ENCODE measurements at regions not wholly inside any gene's neighbourhood (a gene's known extent, or its start where the extent isn't known, plus 50 kb on each side); places are given as distances from the start of the nearest gene placed in this dataset.

DNA sequence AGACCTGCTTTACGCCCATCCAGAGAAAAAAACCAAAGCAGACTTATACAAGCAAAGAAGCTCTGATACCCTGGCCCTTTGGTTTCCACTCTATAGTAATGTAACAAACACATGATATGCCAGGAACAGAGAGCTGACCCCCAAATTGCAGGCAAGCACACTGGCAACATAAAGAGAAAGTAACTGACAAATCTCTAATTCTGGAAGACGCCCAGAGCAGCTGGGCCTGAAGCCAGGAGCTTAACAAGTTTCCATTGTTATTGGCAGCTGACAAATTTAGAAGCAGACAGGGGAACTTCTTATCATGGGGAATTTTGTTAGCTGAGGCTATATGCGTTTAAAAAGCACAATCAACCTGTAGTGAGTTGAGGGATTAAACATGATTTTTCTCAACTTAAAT is 158.0 kb downstream of the DLEU7 start:
- ChIA-PET CTCF (interaction anchor here (0.7 to 1.0 kb wide), 2 partner anchors 20 to 116 kb away, joined by 3 read pairs; no protein-coding TSS in a partner anchor), POLR2A (no interaction called here)
- Histone ChIP-seq H3K4me3 (ENCODE audit: control extremely low read depth in 1 of 5, extremely low read depth in 1 of 5, insufficient read depth in 1 of 5, low read depth in 2 of 5, low read length in 4 of 5) (no peak overlapping the region), H3K79me2 (ENCODE audit: control insufficient read depth, insufficient read depth, low read length) (no peaks in the 10 kb centered on the region), H3K27ac (ENCODE audit: low read length in 2 of 2) (no peak overlapping the region), H3K4me1 (ENCODE audit: control insufficient read depth in 2 of 2, insufficient read depth in 2 of 2, low read length in 2 of 2) (peaks cover 20 to 22% of the 10 kb centered on the region in 2 donors), H3K9ac (ENCODE audit: low read length) (no peak overlapping the region), H2AFZ (ENCODE audit: insufficient read depth, low read depth, low read length, poor library complexity, severe bottlenecking) (peak overlapping the region; percentile 53), H4K20me1 (ENCODE audit: control insufficient read depth, insufficient read depth, low read length, poor library complexity, severe bottlenecking) (no peaks in the 10 kb centered on the region), H3K36me3 (replicated peaks in 1 of 2; ENCODE audit: control extremely low read depth in 1 of 2, control insufficient read depth in 1 of 2, extremely low read depth in 1 of 2, insufficient read depth in 2 of 2, low read length in 1 of 2) (no peaks in the 10 kb centered on the region), H3K27me3 (replicated peaks in 1 of 4; ENCODE audit: control extremely low read depth in 1 of 4, control insufficient read depth in 3 of 4, insufficient read depth in 4 of 4, low read length in 3 of 4) (no peaks in the 10 kb centered on the region), H3K4me2 (replicated peaks; ENCODE audit: low read depth, low read length, poor library complexity, severe bottlenecking) (no peak overlapping the region), H3K9me3 (ENCODE audit: control extremely low read depth in 1 of 3, control insufficient read depth in 2 of 3, insufficient read depth in 1 of 3, low read length in 2 of 3) (no peaks in the 10 kb centered on the region)
- no peaks in the 10 kb centered on the region for H3K27me3 Mint-ChIP-seq
- H3K4me1 Mint-ChIP-seq, result peaks cover 23% of the 10 kb centered on the region
- no peak overlapping the region for H3K4me3 Mint-ChIP-seq
- DNase-seq (no peak), ATAC-seq (ENCODE audit: low read depth) (no peak)
- intact Hi-C loops (cut with micrococcal nuclease), result no loop called here
- WGBS (ENCODE audit: insufficient coverage), result 64% methylated on average over 2 of the region's 3 CpGs
- H3K27ac Mint-ChIP-seq, result no peak overlapping the region
- TF ChIP-seq, protein P1, sequence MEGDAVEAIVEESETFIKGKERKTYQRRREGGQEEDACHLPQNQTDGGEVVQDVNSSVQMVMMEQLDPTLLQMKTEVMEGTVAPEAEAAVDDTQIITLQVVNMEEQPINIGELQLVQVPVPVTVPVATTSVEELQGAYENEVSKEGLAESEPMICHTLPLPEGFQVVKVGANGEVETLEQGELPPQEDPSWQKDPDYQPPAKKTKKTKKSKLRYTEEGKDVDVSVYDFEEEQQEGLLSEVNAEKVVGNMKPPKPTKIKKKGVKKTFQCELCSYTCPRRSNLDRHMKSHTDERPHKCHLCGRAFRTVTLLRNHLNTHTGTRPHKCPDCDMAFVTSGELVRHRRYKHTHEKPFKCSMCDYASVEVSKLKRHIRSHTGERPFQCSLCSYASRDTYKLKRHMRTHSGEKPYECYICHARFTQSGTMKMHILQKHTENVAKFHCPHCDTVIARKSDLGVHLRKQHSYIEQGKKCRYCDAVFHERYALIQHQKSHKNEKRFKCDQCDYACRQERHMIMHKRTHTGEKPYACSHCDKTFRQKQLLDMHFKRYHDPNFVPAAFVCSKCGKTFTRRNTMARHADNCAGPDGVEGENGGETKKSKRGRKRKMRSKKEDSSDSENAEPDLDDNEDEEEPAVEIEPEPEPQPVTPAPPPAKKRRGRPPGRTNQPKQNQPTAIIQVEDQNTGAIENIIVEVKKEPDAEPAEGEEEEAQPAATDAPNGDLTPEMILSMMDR (IDR thresholded peaks at IDR 0.05), result no peak
- TF ChIP-seq EZH2 (IDR thresholded peaks at IDR 0.05; ENCODE audit: borderline replicate concordance, insufficient read depth, low read depth, low read length, poor library complexity, severe bottlenecking), result no peak
- peaks cover 2% of the 10 kb centered on the region for H3K9me3 Mint-ChIP-seq (ENCODE audit: insufficient read depth)

DNA sequence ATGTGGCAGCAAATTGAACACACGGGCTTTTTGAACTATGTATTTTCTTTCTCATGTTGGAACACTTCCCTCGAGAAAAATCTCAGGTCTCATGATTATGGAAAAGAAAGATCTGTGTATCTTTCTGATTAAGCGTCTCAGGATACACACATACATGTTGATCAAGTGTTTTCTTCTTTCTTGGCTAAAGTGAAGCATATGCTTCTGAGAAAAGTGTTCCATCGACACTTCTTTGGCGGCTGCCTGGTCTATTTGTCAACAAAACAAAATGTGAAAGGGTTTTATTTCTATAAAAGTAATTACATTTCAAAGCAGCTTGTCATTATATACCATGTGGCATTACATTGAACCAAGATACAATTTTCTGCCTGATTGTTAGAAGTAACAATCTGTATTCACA is 157.5 kb downstream of the DLEU7 start:
- no peaks in the 10 kb centered on the region for H3K27me3 ChIP-seq (replicated peaks in 1 of 4; ENCODE audit: control extremely low read depth in 1 of 4, control insufficient read depth in 3 of 4, insufficient read depth in 4 of 4, low read length in 3 of 4)
- TF ChIP-seq, protein P1 (IDR thresholded peaks at IDR 0.05), result no peak
- TF ChIP-seq EZH2 (IDR thresholded peaks at IDR 0.05; ENCODE audit: borderline replicate concordance, insufficient read depth, low read depth, low read length, poor library complexity, severe bottlenecking), result no peak
- no peaks in the 10 kb centered on the region for H4K20me1 ChIP-seq (ENCODE audit: control insufficient read depth, insufficient read depth, low read length, poor library complexity, severe bottlenecking)
- Mint-ChIP-seq H3K27ac (no peak overlapping the region), H3K4me3 (no peak overlapping the region), H3K9me3 (ENCODE audit: insufficient read depth) (peaks cover 2% of the 10 kb centered on the region), H3K27me3 (no peaks in the 10 kb centered on the region), H3K4me1 (peaks cover 23% of the 10 kb centered on the region)
- H3K4me3 ChIP-seq (ENCODE audit: control extremely low read depth in 1 of 5, extremely low read depth in 1 of 5, insufficient read depth in 1 of 5, low read depth in 2 of 5, low read length in 4 of 5), result no peak overlapping the region
- intact Hi-C loops (cut with micrococcal nuclease), result no loop called here
- peak overlapping the region; percentile 53 for H2AFZ ChIP-seq (ENCODE audit: insufficient read depth, low read depth, low read length, poor library complexity, severe bottlenecking)
- peaks cover 20 to 22% of the 10 kb centered on the region in 2 donors for H3K4me1 ChIP-seq (ENCODE audit: control insufficient read depth in 2 of 2, insufficient read depth in 2 of 2, low read length in 2 of 2)
- no peak overlapping the region for H3K4me2 ChIP-seq (replicated peaks; ENCODE audit: low read depth, low read length, poor library complexity, severe bottlenecking)
- WGBS (ENCODE audit: insufficient coverage), result no CpG with 5 or more reads among the region's 5 CpGs
- ChIA-PET POLR2A (no interaction called here), CTCF (interaction anchor here (0.7 to 1.0 kb wide), 2 partner anchors 20 to 115 kb away, joined by 3 read pairs; no protein-coding TSS in a partner anchor)
- H3K79me2 ChIP-seq (ENCODE audit: control insufficient read depth, insufficient read depth, low read length), result no peaks in the 10 kb centered on the region
- no peak for ATAC-seq (ENCODE audit: low read depth)
- H3K36me3 ChIP-seq (replicated peaks in 1 of 2; ENCODE audit: control extremely low read depth in 1 of 2, control insufficient read depth in 1 of 2, extremely low read depth in 1 of 2, insufficient read depth in 2 of 2, low read length in 1 of 2), result no peaks in the 10 kb centered on the region
- no peak for DNase-seq
- H3K9ac ChIP-seq (ENCODE audit: low read length), result no peak overlapping the region
- no peaks in the 10 kb centered on the region for H3K9me3 ChIP-seq (ENCODE audit: control extremely low read depth in 1 of 3, control insufficient read depth in 2 of 3, insufficient read depth in 1 of 3, low read length in 2 of 3)
- no peak overlapping the region for H3K27ac ChIP-seq (ENCODE audit: low read length in 2 of 2)
